Endothelial cell of umbilical vein (primary cell): ENCODE measurements at regions not wholly inside any gene's neighbourhood (a gene's known extent, or its start where the extent isn't known, plus 50 kb on each side); places are given as distances from the start of the nearest gene placed in this dataset.

Experiments
- BruUV-seq: library from RNA; stranded (reverse); fragments of 400-500 nt; replicated peaks from 2 replicates; lab custom pipeline; 2021; lab: Mats Ljungman, UMichigan
- CTCF ChIA-PET: fragments of 300-600, 350-600 bp; sonication (Branson Sonifier 250); formaldehyde crosslinking; loops from one replicate; lab custom pipeline; 2021; ENCODE audit warnings: antibody characterized with exemption, inconsistent platforms; lab: Charles Lee
- POLR2A ChIA-PET: fragments of 300-600, 350-600 bp; sonication (Branson Sonifier 250); formaldehyde crosslinking; loops from one replicate; lab custom pipeline; 2021; ENCODE audit warnings: antibody characterized with exemption, inconsistent platforms; lab: Charles Lee
- DNase-seq: peaks from one replicate; pipeline ENCODE4 v3.0.0-alpha.2; 2011; ENCODE audit warnings: low read depth, low spot score
- FAIRE-seq: peaks from 2 replicates; lab custom pipeline; 2011; peaks lifted over from hg19 to GRCh38; lab: Jason Lieb, UNC
- H2AFZ ChIP-seq: 2 replicates; pipeline ENCODE4 v1.6.0; 2012; ENCODE audit warnings: low read depth, low read length, control low read depth, inconsistent platforms
- H3K27ac ChIP-seq: 2 replicates; pipeline ENCODE4 v1.5.1; 2011; ENCODE audit warnings: low read depth, mild to moderate bottlenecking, control low read depth, low read length, moderate library complexity; ENCODE audit not compliant: insufficient read depth
- H3K27me3 ChIP-seq, 2 experiments: 2 replicates each; pipeline versions ENCODE4 v1.6.0 to v1.6.1; 2011; ENCODE audit warnings: low read length in 2 of 2, mixed read lengths in 1 of 2; ENCODE audit not compliant: control insufficient read depth in 2 of 2, insufficient read depth in 2 of 2
- H3K36me3 ChIP-seq, 2 experiments: 2 replicates in 1 of 2; 3 replicates in 1 of 2; pipeline ENCODE4 v1.5.1; 2011; ENCODE audit warnings: low read length in 2 of 2, mild to moderate bottlenecking in 1 of 2, moderate library complexity in 1 of 2; ENCODE audit not compliant: control insufficient read depth in 2 of 2, insufficient read depth in 2 of 2; ENCODE audit errors: extremely low read depth in 1 of 2
- H3K4me1 ChIP-seq: 3 replicates; pipeline ENCODE4 v1.5.1; 2011; ENCODE audit warnings: mild to moderate bottlenecking, low read length; ENCODE audit not compliant: control insufficient read depth, insufficient read depth; ENCODE audit errors: extremely low read depth
- H3K4me2 ChIP-seq: 2 replicates; pipeline ENCODE4 v1.6.1; 2011; ENCODE audit warnings: low read length, control low read depth, mixed read lengths; ENCODE audit not compliant: insufficient read depth
- H3K4me3 ChIP-seq, 3 experiments: fragments of 200-600 bp in 1 of 3; sonication (generic), shearing (Covaris generic) in 1 of 3; replicated peaks in 1 of 3; 2 replicates each; pipeline ENCODE4 v1.5.1; 2011 to 2016; ENCODE audit warnings: control low read depth in 3 of 3, low read length in 3 of 3, mild to moderate bottlenecking in 2 of 3, inconsistent platforms in 1 of 3, low read depth in 1 of 3, moderate library complexity in 1 of 3; ENCODE audit not compliant: insufficient read depth in 1 of 3
- H3K79me2 ChIP-seq: 2 replicates; pipeline ENCODE4 v1.6.0; 2012; ENCODE audit warnings: low read length, inconsistent platforms; ENCODE audit not compliant: control insufficient read depth, insufficient read depth
- H3K9ac ChIP-seq: replicated peaks from 2 replicates; pipeline ENCODE3; 2011; ENCODE audit warnings: low read length, control low read depth; ENCODE audit not compliant: insufficient read depth; ENCODE audit errors: extremely low read depth
- H3K9me1 ChIP-seq: replicated peaks from 3 replicates; pipeline ENCODE4 v1.6.0; 2011; ENCODE audit warnings: mild to moderate bottlenecking, low read length; ENCODE audit not compliant: control insufficient read depth, insufficient read depth; ENCODE audit errors: extremely low read depth
- H3K9me3 ChIP-seq: replicated peaks from 2 replicates; pipeline ENCODE4 v1.5.1; 2012; ENCODE audit warnings: low read length, inconsistent platforms; ENCODE audit not compliant: control insufficient read depth, insufficient read depth
- H4K20me1 ChIP-seq: replicated peaks from 2 replicates; pipeline ENCODE3; 2011; ENCODE audit warnings: mild to moderate bottlenecking, low read length; ENCODE audit not compliant: control insufficient read depth, insufficient read depth; ENCODE audit errors: extremely low read depth
- CTCF ChIP-seq, 2 donors: IDR thresholded peaks; 1 replicate in 1 of 2; 2 replicates in 1 of 2; pipeline ENCODE4 v1.5.1; 2011; ENCODE audit warnings: low read length in 2 of 2, mild to moderate bottlenecking in 2 of 2, moderate library complexity in 2 of 2, control low read depth in 1 of 2, inconsistent platforms in 1 of 2, low read depth in 1 of 2; ENCODE audit not compliant: insufficient read depth in 1 of 2; ENCODE audit errors: extremely low read depth in 1 of 2
- EZH2 ChIP-seq: IDR thresholded peaks from 2 replicates; pipeline ENCODE4 v1.6.1; 2012; ENCODE audit warnings: borderline replicate concordance, low read depth, mild to moderate bottlenecking, moderate library complexity, low read length, inconsistent platforms; ENCODE audit not compliant: severe bottlenecking
- FOS ChIP-seq: IDR thresholded peaks from 2 replicates; pipeline ENCODE4 v1.6.1; 2011; ENCODE audit warnings: mild to moderate bottlenecking, low read length, moderate library complexity, borderline replicate concordance; ENCODE audit not compliant: insufficient read depth
- GATA2 ChIP-seq: IDR thresholded peaks from 2 replicates; pipeline ENCODE4 v1.7.0; 2011; ENCODE audit warnings: low read depth, mild to moderate bottlenecking, moderate library complexity, mixed read lengths, low read length; ENCODE audit not compliant: insufficient read length, insufficient read depth
- JUN ChIP-seq: IDR thresholded peaks from 2 replicates; pipeline ENCODE4 v1.6.1; 2011; ENCODE audit warnings: borderline replicate concordance, low read depth; ENCODE audit not compliant: insufficient read length, insufficient read depth
- MAX ChIP-seq: IDR thresholded peaks from 2 replicates; pipeline ENCODE4 v1.6.1; 2011; ENCODE audit not compliant: insufficient read depth, insufficient read length
- MYC ChIP-seq: IDR thresholded peaks from one replicate; pipeline ENCODE4 v1.6.1; 2011; ENCODE audit warnings: mild to moderate bottlenecking, low read depth, low read length
- POLR2A ChIP-seq: IDR thresholded peaks from 2 replicates; pipeline ENCODE4 v1.6.1; 2012; ENCODE audit warnings: low read depth, mild to moderate bottlenecking, control low read depth, low read length
- POLR2AphosphoS5 ChIP-seq: IDR thresholded peaks from 2 replicates; pipeline ENCODE4 v1.6.1; 2012; ENCODE audit warnings: low read depth, mild to moderate bottlenecking, control low read depth, low read length, moderate library complexity; ENCODE audit not compliant: insufficient read depth
- dilution Hi-C: fragments of 300-500 bp; cut with MboI; formaldehyde crosslinking; loops from one replicate; pipeline ENCODE4 v1.15.0; 2019; ENCODE audit warnings: low sequenced_read_pairs; ENCODE audit not compliant: extremely low pct_ligation_motif_present
- intact Hi-C: fragments of 100-400 bp; cut with micrococcal nuclease; formaldehyde crosslinking; loops from one replicate; pipeline ENCODE4 v1.10.0; 2022

- Histone ChIP-seq H3K4me1 (peaks cover 26% of the 10 kb centered on the region), H3K79me2 (no peaks in the 10 kb centered on the region), H3K9me1 (no peaks in the 10 kb centered on the region), H3K4me3 (no peak overlapping the region), H3K36me3 (no peaks in the 10 kb centered on the region), H3K27ac (no peak overlapping the region), H4K20me1 (no peaks in the 10 kb centered on the region), H3K27me3 (peaks cover 27 to 51% of the 10 kb centered on the region in 2 experiments), H3K4me2 (no peak overlapping the region), H3K9ac (no peak overlapping the region), H2AFZ (no peak overlapping the region), H3K9me3 (no peaks in the 10 kb centered on the region)
- CTCF ChIA-PET = interaction anchor here (0.6 to 1.6 kb wide), 11 partner anchors 16 to 210 kb away, joined by 3 to 5 read pairs (median 3); partner anchors contain the start of gene CPM
- dilution Hi-C loops (no loop called here), intact Hi-C loops (loop anchor here (2.0 kb wide), 1 partner anchor 138 kb away; the partner anchor contains the start of gene CPM)
- TF ChIP-seq POLR2AphosphoS5 (no peak), GATA2 (no peak), FOS (no peak), MAX (no peak), EZH2 (no peak), JUN (no peak), CTCF (IDR thresholded peaks at IDR 0.05; ENCODE audit: extremely low read depth in 1 of 2, insufficient read depth in 1 of 2, low read depth in 1 of 2, low read length in 2 of 2) (no peak), MYC (no peak), POLR2A (no peak)
- DNase-seq (no peak), FAIRE-seq (no peak)
- POLR2A ChIA-PET = no interaction called here
- BruUV-seq = no TSS peak
Measured at GRCh38 chr12:69071091-69071370, 138.1 kb upstream of the CPM start.
